ENCODE measurements at regions not wholly inside any gene's neighbourhood (a gene's known extent, or its start where the extent isn't known, plus 50 kb on each side); places are given as distances from the start of the nearest gene placed in this dataset.
"Not testable (repeated sequence)": the region's sequence is repeated elsewhere in the genome, so short reads cannot be mapped to it uniquely, and the experiment has no call there.

DNA sequence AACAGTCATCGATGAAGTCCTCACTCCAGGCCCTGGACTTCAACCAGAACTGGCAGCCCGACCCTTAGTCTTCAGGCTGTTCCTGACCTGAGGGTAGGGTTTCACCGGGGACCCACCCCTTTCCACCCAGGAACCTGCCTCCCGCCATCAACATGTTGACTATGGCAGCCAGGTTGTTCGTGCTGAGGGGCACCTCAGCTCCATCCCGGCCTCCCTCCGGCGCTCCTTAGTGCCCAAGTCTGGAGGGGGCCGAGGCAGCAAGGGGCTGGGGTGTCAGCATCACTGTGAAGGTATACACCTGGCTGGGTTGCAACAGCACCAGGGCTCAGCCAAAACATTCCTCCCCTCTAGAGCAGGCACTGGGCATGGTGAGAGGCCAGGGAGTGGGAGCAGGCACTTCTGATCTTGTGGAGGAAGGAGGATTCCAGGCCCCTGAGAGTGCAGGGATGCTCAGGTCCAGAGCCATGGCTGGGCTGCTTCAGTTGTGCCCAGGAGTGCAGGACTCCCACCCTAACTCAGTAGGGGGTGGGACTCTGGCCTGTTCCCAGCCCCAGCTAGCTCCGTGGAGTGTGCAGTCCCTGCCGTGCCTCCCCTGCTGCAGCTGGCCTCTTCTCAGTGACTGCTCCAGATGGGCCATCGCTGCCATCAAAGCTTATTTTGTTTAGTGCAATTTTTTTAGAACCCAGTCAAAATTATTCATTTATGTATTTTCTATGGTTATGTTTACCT, 1445.9 kb downstream of the PCDH9 start:
- H3K9me3 ChIP-seq (ENCODE audit: control insufficient read depth, insufficient read depth, low read length) = peaks cover 4% of the 10 kb centered on the region; the same call in 1 of the 2 replicates
- H3K27ac ChIP-seq (ENCODE audit: low read depth, low read length) = no peak overlapping the region

DNA sequence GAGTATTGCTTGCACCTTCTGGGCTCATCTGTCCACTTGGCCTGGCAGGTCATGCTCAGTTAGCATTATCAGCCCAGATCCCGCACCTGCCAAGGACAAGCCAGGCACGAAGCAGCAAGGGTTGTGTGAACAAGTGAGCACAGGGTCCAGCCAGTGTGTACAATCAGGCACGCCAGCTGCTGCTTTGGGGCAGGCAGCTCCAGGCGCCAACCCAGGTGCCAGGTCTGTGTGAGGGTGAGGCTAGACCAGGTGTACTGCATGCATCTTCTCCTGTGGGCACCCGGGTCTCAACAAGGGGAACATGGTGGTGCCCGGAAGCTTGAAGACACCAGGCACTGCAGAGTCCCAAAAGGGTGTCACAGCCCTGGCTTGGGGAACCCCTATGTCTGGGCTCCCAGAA, 1446.8 kb downstream of the PCDH9 start:
- ChIA-PET CTCF (no interaction called here), POLR2A (no interaction called here)
- peaks cover 4% of the 10 kb centered on the region; the same call in 1 of the 2 replicates for H3K9me3 ChIP-seq (ENCODE audit: control insufficient read depth, insufficient read depth, low read length)
- H3K4me3 ChIP-seq (ENCODE audit: low read depth, low read length) = no peak overlapping the region
- no peaks in the 10 kb centered on the region for H3K27me3 ChIP-seq (ENCODE audit: control insufficient read depth, insufficient read depth, low read length)
- TF ChIP-seq, protein P1, sequence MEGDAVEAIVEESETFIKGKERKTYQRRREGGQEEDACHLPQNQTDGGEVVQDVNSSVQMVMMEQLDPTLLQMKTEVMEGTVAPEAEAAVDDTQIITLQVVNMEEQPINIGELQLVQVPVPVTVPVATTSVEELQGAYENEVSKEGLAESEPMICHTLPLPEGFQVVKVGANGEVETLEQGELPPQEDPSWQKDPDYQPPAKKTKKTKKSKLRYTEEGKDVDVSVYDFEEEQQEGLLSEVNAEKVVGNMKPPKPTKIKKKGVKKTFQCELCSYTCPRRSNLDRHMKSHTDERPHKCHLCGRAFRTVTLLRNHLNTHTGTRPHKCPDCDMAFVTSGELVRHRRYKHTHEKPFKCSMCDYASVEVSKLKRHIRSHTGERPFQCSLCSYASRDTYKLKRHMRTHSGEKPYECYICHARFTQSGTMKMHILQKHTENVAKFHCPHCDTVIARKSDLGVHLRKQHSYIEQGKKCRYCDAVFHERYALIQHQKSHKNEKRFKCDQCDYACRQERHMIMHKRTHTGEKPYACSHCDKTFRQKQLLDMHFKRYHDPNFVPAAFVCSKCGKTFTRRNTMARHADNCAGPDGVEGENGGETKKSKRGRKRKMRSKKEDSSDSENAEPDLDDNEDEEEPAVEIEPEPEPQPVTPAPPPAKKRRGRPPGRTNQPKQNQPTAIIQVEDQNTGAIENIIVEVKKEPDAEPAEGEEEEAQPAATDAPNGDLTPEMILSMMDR (IDR thresholded peaks at IDR 0.05; ENCODE audit: low read depth, low read length) = no peak
- H3K27ac ChIP-seq (ENCODE audit: low read depth, low read length) = no peak overlapping the region
- no peak for DNase-seq (ENCODE audit: low read depth, low spot score)

More for the DNA sequence above, 1445.9 kb downstream of the PCDH9 start:
- Histone ChIP-seq H3K4me3 (ENCODE audit: low read depth, low read length) (no peak overlapping the region), H3K27me3 (ENCODE audit: control insufficient read depth, insufficient read depth, low read length) (no peaks in the 10 kb centered on the region)
- TF ChIP-seq, protein P1 (IDR thresholded peaks at IDR 0.05; ENCODE audit: low read depth, low read length) = no peak
- ChIA-PET CTCF (no interaction called here), POLR2A (no interaction called here)
- no peak for DNase-seq (ENCODE audit: low read depth, low spot score)

DNA sequence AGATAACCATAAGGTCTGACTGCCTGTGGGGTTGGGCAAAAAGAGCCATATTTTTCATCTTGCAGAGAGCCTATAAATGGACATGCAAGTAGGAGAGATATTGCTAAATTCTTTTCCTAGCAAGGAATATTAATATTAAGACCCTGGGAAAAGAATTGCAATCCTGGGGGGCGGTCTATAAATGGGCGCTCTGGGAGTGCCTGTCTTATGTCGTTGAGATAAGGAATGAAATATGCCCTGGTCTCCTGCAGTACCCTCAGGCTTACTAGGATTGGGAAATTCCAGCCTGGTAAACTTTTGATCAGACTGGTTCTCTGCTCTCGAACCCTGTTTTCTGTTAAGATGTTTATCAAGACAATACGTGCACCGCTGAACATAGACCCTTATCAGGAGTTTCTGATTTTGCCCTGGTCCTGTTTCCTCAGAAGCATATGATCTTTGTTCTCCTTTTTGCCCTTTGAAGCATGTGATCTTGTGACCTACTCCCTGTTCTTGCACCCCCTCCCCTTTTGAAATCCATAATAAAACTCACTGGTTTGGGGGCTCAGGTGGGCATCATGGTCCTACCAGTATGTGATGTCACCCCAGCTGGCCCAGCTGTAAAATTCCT, 1458.3 kb downstream of the PCDH9 start:
- H3K27ac ChIP-seq (ENCODE audit: low read depth, low read length); H3K27me3 ChIP-seq (ENCODE audit: control insufficient read depth, insufficient read depth, low read length); H3K9me3 ChIP-seq (ENCODE audit: control insufficient read depth, insufficient read depth, low read length); H3K4me3 ChIP-seq (ENCODE audit: low read depth, low read length); DNase-seq (ENCODE audit: low read depth, low spot score); CTCF ChIA-PET; POLR2A ChIA-PET: not testable (repeated sequence)

DNA sequence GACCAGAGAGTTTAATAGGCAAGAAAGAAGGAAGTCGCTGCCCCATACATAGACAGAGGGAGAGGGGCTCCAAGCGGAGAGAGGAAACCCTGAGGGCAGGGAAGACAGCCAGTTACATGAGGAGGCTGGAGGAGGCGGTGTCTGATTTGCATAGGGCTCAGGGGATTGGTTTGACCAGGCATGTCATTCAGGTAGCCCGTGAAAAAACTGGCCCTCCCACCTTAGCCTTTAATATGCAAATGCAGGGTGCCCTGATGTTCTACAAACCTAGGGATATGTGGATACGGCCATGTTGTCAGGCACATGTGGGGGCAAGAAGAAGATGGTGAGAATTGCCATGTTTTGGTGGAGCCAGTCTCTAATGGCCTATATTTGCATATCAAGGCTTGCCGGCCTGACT, 1461.6 kb downstream of the PCDH9 start:
- Histone ChIP-seq H3K27ac (ENCODE audit: low read depth, low read length) (no peak overlapping the region), H3K27me3 (ENCODE audit: control insufficient read depth, insufficient read depth, low read length) (no peaks in the 10 kb centered on the region), H3K4me3 (ENCODE audit: low read depth, low read length) (no peak overlapping the region), H3K9me3 (ENCODE audit: control insufficient read depth, insufficient read depth, low read length) (no peaks in the 10 kb centered on the region)
- CTCF ChIA-PET = no interaction called here
- DNase-seq (ENCODE audit: low read depth, low spot score) = no peak
- TF ChIP-seq, protein P1 (IDR thresholded peaks at IDR 0.05; ENCODE audit: low read depth, low read length) = no peak
- POLR2A ChIA-PET = no interaction called here

DNA sequence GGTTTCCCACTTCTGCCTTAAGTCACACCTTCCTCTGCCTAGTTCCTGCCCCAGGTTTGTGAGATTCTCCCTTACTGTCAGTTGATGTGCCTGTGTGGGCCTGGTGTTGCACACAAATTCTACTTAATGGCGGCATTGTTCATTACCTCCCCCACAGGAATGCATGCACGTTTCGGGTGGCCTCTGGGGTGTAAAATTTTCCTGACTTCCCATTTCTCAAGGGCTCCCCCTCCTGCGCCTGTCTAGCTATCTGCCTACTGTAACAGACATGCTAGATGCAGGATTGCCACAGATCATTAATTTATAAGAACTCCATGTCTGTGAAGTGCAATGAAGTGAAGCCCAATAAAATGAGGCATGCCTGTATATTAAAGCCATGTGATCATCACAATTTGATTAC, 1466.3 kb downstream of the PCDH9 start:
- Histone ChIP-seq H3K9me3 (ENCODE audit: control insufficient read depth, insufficient read depth, low read length) (no peaks in the 10 kb centered on the region), H3K27me3 (ENCODE audit: control insufficient read depth, insufficient read depth, low read length) (no peaks in the 10 kb centered on the region), H3K4me3 (ENCODE audit: low read depth, low read length) (no peak overlapping the region), H3K27ac (ENCODE audit: low read depth, low read length) (no peak overlapping the region)
- TF ChIP-seq, protein P1 (IDR thresholded peaks at IDR 0.05; ENCODE audit: low read depth, low read length) = no peak
- ChIA-PET CTCF (no interaction called here), POLR2A (no interaction called here)
- DNase-seq (ENCODE audit: low read depth, low spot score) = no peak

Measured in AG04450 (cell line).